Suprapubic skin (tissue), 4 donors: ENCODE measurements at regions not wholly inside any gene's neighbourhood (a gene's known extent, or its start where the extent isn't known, plus 50 kb on each side); places are given as distances from the start of the nearest gene placed in this dataset.

Experiments used
- DNase-seq, 2 donors: peaks; one replicate each; pipeline ENCODE4 v3.0.0-alpha.2; 2019; ENCODE audit warnings: low spot score in 2 of 2
- H3K27ac ChIP-seq: fragments of 200-600 bp; sonication (generic); one replicate; pipeline ENCODE4 v1.5.1; 2019
- H3K27me3 ChIP-seq: fragments of 200-600 bp; sonication (generic); one replicate; pipeline ENCODE4 v1.5.1; 2019
- H3K36me3 ChIP-seq: fragments of 200-600 bp; sonication (generic); one replicate; pipeline ENCODE4 v1.5.1; 2019
- H3K4me1 ChIP-seq: fragments of 200-600 bp; sonication (generic); one replicate; pipeline ENCODE4 v1.5.1; 2019
- H3K4me3 ChIP-seq: fragments of 200-600 bp; sonication (generic); one replicate; pipeline ENCODE4 v1.5.1; 2019; ENCODE audit warnings: mild to moderate bottlenecking
- H3K9me3 ChIP-seq: fragments of 200-600 bp; sonication (generic); one replicate; pipeline ENCODE4 v1.5.1; 2019
- CTCF ChIP-seq, 2 donors: fragments of 200-600 bp in 1 of 2; fragments of 450-650 bp in 1 of 2; sonication (generic) in 1 of 2; IDR thresholded peaks; one replicate each; pipeline ENCODE4 v1.5.1; 2016 to 2019; ENCODE audit warnings: antibody characterized with exemption in 2 of 2, mild to moderate bottlenecking in 1 of 2, moderate library complexity in 1 of 2
- EP300 ChIP-seq: sonication (generic); formaldehyde crosslinking; IDR thresholded peaks from one replicate; pipeline ENCODE4 v1.6.1; 2017; ENCODE audit warnings: antibody characterized with exemption
- POLR2A ChIP-seq, 2 donors: fragments of 450-650 bp; IDR thresholded peaks; one replicate each; pipeline ENCODE4 v1.6.1; 2017; ENCODE audit warnings: antibody characterized with exemption in 2 of 2, mild to moderate bottlenecking in 2 of 2, moderate library complexity in 2 of 2
- POLR2AphosphoS5 ChIP-seq, 3 donors: sonication (generic); formaldehyde crosslinking; IDR thresholded peaks; one replicate each; pipeline ENCODE4 v1.6.1; 2017; ENCODE audit warnings: antibody characterized with exemption in 3 of 3
- WGBS: methylation state at CpG from one replicate; pipeline ENCODE4 v1.1.5; 2018; 5-methylcytosine and 5-hydroxymethylcytosine counted together

- no peak for TF ChIP-seq EP300
- Histone ChIP-seq H3K27ac (no peak overlapping the region), H3K36me3 (no peaks in the 10 kb centered on the region), H3K4me3 (no peak overlapping the region), H3K4me1 (no peaks in the 10 kb centered on the region), H3K27me3 (peaks cover 6% of the 10 kb centered on the region), H3K9me3 (no peaks in the 10 kb centered on the region)
- 96% methylated on average over 14 of the region's 14 CpGs for WGBS
- no peak for DNase-seq
Measured at GRCh38 chr4:186012071-186012470, 56.9 kb upstream of the TLR3 start.

GRCh38 chr4:186013419-186014186 is 55.4 kb upstream of the TLR3 start:
- Histone ChIP-seq H3K9me3 (no peaks in the 10 kb centered on the region), H3K27ac (no peak overlapping the region), H3K36me3 (no peaks in the 10 kb centered on the region), H3K27me3 (peaks cover 6% of the 10 kb centered on the region), H3K4me1 (no peaks in the 10 kb centered on the region), H3K4me3 (no peak overlapping the region)
- WGBS: 67% methylated on average over 8 of the region's 8 CpGs
- DNase-seq: no peak
- no peak for TF ChIP-seq POLR2A (IDR thresholded peaks at IDR 0.05)
- TF ChIP-seq POLR2AphosphoS5 (IDR thresholded peaks at IDR 0.05): no peak
- no peak for TF ChIP-seq EP300
- TF ChIP-seq CTCF (IDR thresholded peaks at IDR 0.05): no peak

- Histone ChIP-seq H3K4me1 (no peaks in the 10 kb centered on the region), H3K36me3 (no peaks in the 10 kb centered on the region), H3K4me3 (no peak overlapping the region), H3K27ac (no peak overlapping the region), H3K9me3 (no peaks in the 10 kb centered on the region), H3K27me3 (peaks cover 6% of the 10 kb centered on the region)
- no peak for DNase-seq
- no peak for TF ChIP-seq EP300
- 69% methylated on average over 12 of the region's 12 CpGs for WGBS
Measured at GRCh38 chr4:186015212-186015817, 53.6 kb upstream of the TLR3 start.

GRCh38 chr4:186016796-186017195 is 52.2 kb upstream of the TLR3 start:
- TF ChIP-seq POLR2AphosphoS5 (IDR thresholded peaks at IDR 0.05): no peak
- TF ChIP-seq CTCF (IDR thresholded peaks at IDR 0.05): no peak
- no peak for TF ChIP-seq EP300
- TF ChIP-seq POLR2A (IDR thresholded peaks at IDR 0.05): no peak
- Histone ChIP-seq H3K4me1 (peaks cover 4% of the 10 kb centered on the region), H3K27me3 (peaks cover 6% of the 10 kb centered on the region), H3K27ac (no peak overlapping the region), H3K36me3 (no peaks in the 10 kb centered on the region), H3K4me3 (no peak overlapping the region), H3K9me3 (no peaks in the 10 kb centered on the region)
- no peak for DNase-seq
- 72% methylated on average over 4 of the region's 4 CpGs for WGBS

GRCh38 chr4:186017801-186018200 is 51.2 kb upstream of the TLR3 start:
- H3K4me3 ChIP-seq: no peak overlapping the region
- WGBS: 90% methylated on average over 6 of the region's 6 CpGs
- DNase-seq: no peak
- TF ChIP-seq CTCF (IDR thresholded peaks at IDR 0.05) (no peak), POLR2A (IDR thresholded peaks at IDR 0.05) (no peak), EP300 (no peak), POLR2AphosphoS5 (IDR thresholded peaks at IDR 0.05) (no peak)
- no peaks in the 10 kb centered on the region for H3K36me3 ChIP-seq
- H3K27ac ChIP-seq: no peak overlapping the region
- H3K9me3 ChIP-seq: no peaks in the 10 kb centered on the region
- peaks cover 4% of the 10 kb centered on the region for H3K4me1 ChIP-seq
- no peaks in the 10 kb centered on the region for H3K27me3 ChIP-seq

GRCh38 chr4:186018261-186018660 is 50.7 kb upstream of the TLR3 start:
- H3K4me1 ChIP-seq: peaks cover 4% of the 10 kb centered on the region
- H3K27me3 ChIP-seq: no peaks in the 10 kb centered on the region
- WGBS: 60% methylated on average over 3 of the region's 3 CpGs
- no peak for DNase-seq
- no peak overlapping the region for H3K27ac ChIP-seq
- no peak overlapping the region for H3K4me3 ChIP-seq
- TF ChIP-seq POLR2A (IDR thresholded peaks at IDR 0.05): no peak
- no peak for TF ChIP-seq POLR2AphosphoS5 (IDR thresholded peaks at IDR 0.05)
- no peak for TF ChIP-seq CTCF (IDR thresholded peaks at IDR 0.05)
- TF ChIP-seq EP300: no peak
- H3K36me3 ChIP-seq: no peaks in the 10 kb centered on the region
- H3K9me3 ChIP-seq: no peaks in the 10 kb centered on the region
